Jurkat, Clone E6-1 (cell line): ENCODE measurements at regions not wholly inside any gene's neighbourhood (a gene's known extent, or its start where the extent isn't known, plus 50 kb on each side); places are given as distances from the start of the nearest gene placed in this dataset.
"Not testable (repeated sequence)": the region's sequence is repeated elsewhere in the genome, so short reads cannot be mapped to it uniquely, and the experiment has no call there.

Source experiments
- DNase-seq: peaks from one replicate; pipeline ENCODE4 v3.0.0-alpha.2; 2011; ENCODE audit warnings: low read depth, low spot score
- H3K4me3 ChIP-seq: 2 replicates; pipeline ENCODE4 v1.5.1; 2011; ENCODE audit warnings: mild to moderate bottlenecking, low read length, control low read depth, moderate library complexity

DNA sequence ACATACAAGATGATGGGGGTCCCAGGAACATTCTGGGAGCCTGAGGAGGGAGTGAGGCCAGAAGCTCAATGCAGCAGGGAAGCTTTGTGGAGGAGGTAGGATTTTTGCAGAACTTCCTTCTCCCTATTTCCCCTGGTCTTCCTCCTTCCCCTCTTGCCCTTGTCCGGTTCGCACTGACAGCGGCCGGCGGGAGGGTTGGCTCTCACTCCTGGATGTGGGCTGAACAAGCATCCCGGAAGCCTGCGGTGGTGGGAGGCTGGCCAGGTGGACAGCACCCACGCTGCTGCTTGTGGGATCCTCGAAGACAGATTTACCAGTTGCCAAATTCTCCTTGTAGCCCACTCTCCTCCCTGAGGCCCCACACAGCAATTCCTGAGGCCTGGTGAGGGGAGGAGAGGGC is 112.2 kb downstream of the KCNA5 start:
- no peak for DNase-seq
- no peak overlapping the region for H3K4me3 ChIP-seq

DNA sequence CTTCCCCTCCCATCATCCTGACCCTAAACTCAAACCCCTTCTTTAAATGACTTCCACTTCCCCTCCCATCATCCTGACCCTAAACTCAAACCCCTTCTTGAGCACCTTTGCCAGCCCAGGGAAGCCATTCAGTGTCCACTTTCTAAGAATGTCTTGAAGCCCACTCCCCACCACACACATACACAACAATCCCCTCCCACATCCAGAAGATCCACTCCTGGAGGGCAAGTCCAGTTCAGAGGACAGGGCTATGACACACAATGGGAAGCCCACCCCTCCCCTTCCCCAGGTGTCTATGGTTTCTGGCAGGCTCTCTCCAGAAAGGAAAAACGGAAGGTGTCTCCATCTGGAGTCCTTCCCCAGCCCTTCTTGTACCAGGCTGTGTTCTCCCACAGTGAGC is 117.1 kb downstream of the KCNA5 start:
- no peak overlapping the region for H3K4me3 ChIP-seq
- no peak for DNase-seq

GRCh38 chr12:5163661-5164060 is 120.0 kb downstream of the KCNA5 start:
- DNase-seq = no peak
- H3K4me3 ChIP-seq = no peak overlapping the region

- H3K4me3 ChIP-seq = no peak overlapping the region
- no peak for DNase-seq
Measured at GRCh38 chr12:5165296-5165970, 121.8 kb downstream of the KCNA5 start.

DNA sequence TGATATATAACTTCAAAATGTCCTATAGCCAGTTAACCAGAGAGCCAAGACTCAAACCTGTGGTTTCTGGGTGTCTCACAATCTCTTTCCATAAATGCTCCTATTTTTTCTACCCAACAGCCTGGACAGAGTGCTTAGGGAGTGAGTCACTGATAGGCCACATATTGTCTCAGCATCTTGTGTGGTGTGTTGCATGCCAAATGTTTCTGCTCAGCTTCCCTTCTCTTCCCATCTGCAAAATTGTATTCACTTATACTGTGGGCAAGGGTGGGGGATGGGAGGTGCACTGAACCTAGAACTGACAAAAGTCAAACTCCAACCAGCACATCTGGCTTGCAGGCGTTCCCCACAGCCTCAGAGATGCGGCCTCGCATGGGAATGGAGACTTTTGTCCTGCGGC is 123.3 kb downstream of the KCNA5 start:
- DNase-seq = no peak
- H3K4me3 ChIP-seq = no peak overlapping the region

GRCh38 chr12:5168148-5168547 is 124.5 kb downstream of the KCNA5 start:
- DNase-seq = no peak
- H3K4me3 ChIP-seq = no peak overlapping the region

DNA sequence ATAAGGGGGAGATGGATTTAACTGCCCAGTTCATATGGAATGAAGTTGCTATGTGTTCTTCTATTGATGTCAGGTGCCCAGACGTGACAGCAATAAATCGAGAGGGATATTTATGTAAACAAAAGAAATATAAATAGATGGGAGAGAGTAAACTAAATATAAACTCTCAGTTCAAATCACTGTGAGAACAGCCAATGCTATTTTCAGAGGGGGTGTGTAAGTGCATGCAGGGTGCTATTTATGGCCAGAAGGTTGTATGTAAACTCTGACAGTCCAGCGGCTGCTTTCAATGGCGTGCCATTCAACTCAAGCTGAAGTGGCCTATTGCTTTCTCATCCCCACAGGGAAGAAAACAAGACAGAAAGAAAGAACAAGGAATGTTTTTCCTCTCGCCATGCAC is 127.2 kb downstream of the KCNA5 start:
- no peak for DNase-seq
- H3K4me3 ChIP-seq = no peak overlapping the region

GRCh38 chr12:5171701-5172100 is 128.0 kb downstream of the KCNA5 start:
- H3K4me3 ChIP-seq = no peak overlapping the region
- no peak for DNase-seq

DNA sequence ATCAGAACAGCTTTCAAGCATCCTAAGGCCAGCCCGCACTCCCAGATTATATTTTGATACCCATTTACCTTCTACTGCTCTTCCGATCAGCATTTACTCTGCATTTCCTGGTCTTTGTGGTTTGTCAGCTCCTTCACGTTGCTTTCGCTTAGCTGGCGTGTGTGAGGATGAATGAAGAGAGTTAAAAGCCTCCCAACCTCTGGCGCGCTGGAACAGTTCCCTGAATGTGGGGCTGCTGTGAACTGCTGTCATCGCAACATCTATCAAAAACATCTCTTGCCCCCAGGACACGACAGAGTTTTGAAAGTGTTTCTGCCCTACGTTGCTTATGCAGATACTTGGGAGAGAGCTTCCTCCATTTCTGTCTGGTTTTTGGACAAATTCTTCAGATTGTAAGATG is 129.2 kb downstream of the KCNA5 start:
- no peak for DNase-seq
- H3K4me3 ChIP-seq = no peak overlapping the region

DNA sequence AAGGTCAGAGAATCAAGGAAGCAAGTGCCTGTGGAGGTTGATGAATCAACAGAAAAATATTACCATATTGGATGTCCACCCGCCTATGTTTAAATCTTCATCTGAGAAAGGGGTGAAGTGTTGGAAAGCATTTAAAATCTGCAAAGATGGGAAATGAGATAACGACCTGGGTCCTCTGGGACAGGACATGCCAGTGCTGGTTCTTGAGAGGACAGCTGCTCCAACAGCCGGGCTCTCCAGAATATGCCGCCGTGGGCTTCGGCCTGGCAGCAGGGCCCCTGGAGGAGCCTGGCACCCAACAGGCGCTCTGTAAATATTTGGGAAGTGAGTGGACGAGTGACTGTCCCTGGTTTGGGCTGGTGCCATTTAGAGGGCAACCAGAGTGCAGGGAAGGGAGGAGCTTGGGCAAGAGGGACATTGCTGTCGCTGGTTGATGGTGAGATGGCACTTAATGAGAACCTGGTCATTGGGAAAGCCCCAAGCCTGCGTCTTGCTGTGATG is 129.9 kb downstream of the KCNA5 start:
- DNase-seq = no peak

DNA sequence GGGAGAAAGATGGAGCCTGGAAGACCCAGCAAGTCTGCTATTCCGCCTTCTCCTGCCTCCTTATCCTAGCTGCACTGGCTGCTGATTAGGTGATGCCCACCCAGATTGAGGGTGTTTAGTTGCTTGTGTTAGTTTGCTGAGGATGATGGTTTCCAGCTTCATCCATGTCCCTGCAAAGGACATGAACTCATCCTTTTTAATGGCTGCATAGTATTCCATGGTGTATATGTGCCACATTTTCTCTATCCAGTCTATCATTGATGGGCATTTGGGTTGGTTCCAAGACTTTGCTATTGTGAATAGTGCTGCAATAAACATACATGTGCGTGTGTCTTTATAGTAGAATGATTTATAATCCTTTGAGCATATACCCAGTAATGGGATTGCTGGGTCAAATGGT is 131.7 kb downstream of the KCNA5 start:
- not testable (repeated sequence) for DNase-seq, H3K4me3 ChIP-seq

More for the DNA sequence above, 129.9 kb downstream of the KCNA5 start:
- H3K4me3 ChIP-seq = no peak overlapping the region

- no peak overlapping the region for H3K4me3 ChIP-seq
- DNase-seq = no peak
Measured at GRCh38 chr12:5176036-5176435, 132.4 kb downstream of the KCNA5 start.

DNA sequence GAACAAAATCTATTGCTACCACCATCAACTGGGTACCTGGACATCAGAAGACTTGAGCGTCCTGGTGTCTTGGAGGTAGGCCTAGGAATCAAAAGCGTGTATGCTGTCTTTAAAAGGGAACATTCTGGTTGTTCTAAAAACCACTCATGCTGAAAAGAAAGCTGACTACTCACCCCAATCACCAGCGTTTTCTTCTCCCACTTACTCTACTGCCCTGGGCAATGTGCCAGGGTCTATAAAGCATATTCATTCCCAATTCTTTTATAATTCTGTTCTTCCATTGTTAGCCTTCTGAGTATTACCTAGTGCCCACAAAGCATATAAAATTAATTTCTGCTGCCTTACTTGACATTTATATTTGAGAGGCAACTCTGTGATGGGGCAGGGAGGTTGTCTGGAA is 133.4 kb downstream of the KCNA5 start:
- no peak for DNase-seq
- no peak overlapping the region for H3K4me3 ChIP-seq

- no peak for DNase-seq
- no peak overlapping the region for H3K4me3 ChIP-seq
Measured at GRCh38 chr12:5177731-5178130, 134.1 kb downstream of the KCNA5 start.

GRCh38 chr12:5178571-5178970 is 134.9 kb downstream of the KCNA5 start:
- DNase-seq = no peak
- no peak overlapping the region for H3K4me3 ChIP-seq

DNA sequence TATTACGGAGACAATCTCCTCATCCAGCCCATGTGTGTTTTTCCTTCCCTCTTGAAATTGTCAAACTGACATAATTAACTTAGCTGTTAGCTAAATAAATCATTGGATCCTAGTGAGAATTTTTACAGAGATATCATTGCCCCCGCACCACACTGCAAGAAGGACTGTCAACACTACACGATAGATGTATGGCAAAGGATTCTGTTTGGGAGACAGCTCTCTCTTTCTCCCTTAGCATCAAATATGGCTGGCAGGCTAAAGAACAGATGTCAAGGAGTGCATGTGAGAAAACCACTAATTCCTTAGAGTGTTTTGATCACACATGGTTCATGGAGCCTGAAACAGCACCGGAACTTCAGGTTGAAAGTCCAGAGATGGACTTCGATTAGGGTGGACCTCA is 136.8 kb downstream of the KCNA5 start:
- no peak overlapping the region for H3K4me3 ChIP-seq
- no peak for DNase-seq

GRCh38 chr12:5184186-5184585 is 140.5 kb downstream of the KCNA5 start:
- no peak for DNase-seq
- H3K4me3 ChIP-seq = no peak overlapping the region

- no peak for DNase-seq
- H3K4me3 ChIP-seq = no peak overlapping the region
Measured at GRCh38 chr12:5185435-5186069, 141.9 kb downstream of the KCNA5 start.

- no peak for DNase-seq
- H3K4me3 ChIP-seq = no peak overlapping the region
Measured at GRCh38 chr12:5186715-5187114, 143.0 kb downstream of the KCNA5 start.

DNA sequence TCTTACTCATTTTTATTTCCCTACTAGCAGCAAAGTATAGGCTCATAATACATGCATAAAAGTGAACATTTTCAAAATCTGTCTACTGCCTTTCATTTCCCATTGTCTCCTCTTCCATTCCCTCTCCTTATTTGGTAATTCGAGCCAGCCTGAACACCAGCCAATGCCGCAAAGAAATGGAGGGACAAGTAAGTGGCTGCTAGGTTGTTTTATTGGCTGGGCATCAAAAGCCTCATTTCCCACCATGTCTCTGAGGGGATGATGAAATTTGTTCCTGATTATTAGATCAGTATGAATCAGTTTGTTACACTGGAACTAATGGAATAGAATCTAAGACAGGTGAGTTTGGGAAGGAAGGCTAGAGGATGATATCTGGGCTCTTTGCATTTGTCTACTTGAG is 143.5 kb downstream of the KCNA5 start:
- no peak overlapping the region for H3K4me3 ChIP-seq
- DNase-seq = no peak

- H3K4me3 ChIP-seq = no peak overlapping the region
- DNase-seq = no peak
Measured at GRCh38 chr12:5188472-5188871, 144.8 kb downstream of the KCNA5 start.
